ENCODE measurements at regions not wholly inside any gene's neighbourhood (a gene's known extent, or its start where the extent isn't known, plus 50 kb on each side); places are given as distances from the start of the nearest gene placed in this dataset.

GRCh38 chr17:36671144-36671543, 69.8 kb downstream of the MRM1 start:
- H3K27me3 ChIP-seq (ENCODE audit: insufficient read depth, low read length), result no peaks in the 10 kb centered on the region
- no peak overlapping the region for H3K27ac ChIP-seq (ENCODE audit: low read depth, low read length)
- H3K4me3 ChIP-seq (replicated peaks in 1 of 2; ENCODE audit: low read depth in 1 of 2, low read length in 2 of 2), result no peak overlapping the region
- H3K9me2 ChIP-seq (ENCODE audit: insufficient read depth), result no peaks in the 10 kb centered on the region
- ChIA-PET POLR2A (no interaction called here), CTCF (no interaction called here), RAD21 (ENCODE audit: low non-redundant PET in 1 of 2, low total read pairs in 2 of 2, uncharacterized antibody in 2 of 2, unreplicated experiment in 2 of 2) (no interaction called here)
- peaks cover 0 to 8% of the 10 kb centered on the region in 2 experiments; a peak in 2 of 4 replicates for H3K4me1 ChIP-seq (ENCODE audit: control insufficient read depth in 1 of 2, insufficient read depth in 2 of 2, low read length in 2 of 2)
- H4K20me1 ChIP-seq (ENCODE audit: insufficient read depth), result no peaks in the 10 kb centered on the region
- TF ChIP-seq ATF3 (IDR thresholded peaks at IDR 0.05) (no peak), POLR2AphosphoS5 (IDR thresholded peaks at IDR 0.05; ENCODE audit: low read depth, low read length) (no peak), EZH2 (IDR thresholded peaks at IDR 0.05) (no peak), REST (IDR thresholded peaks at IDR 0.05; ENCODE audit: low read depth) (no peak), SP1 (IDR thresholded peaks at IDR 0.05; ENCODE audit: low read depth) (no peak), YY1 (IDR thresholded peaks at IDR 0.05; ENCODE audit: extremely low read depth, insufficient replicate concordance, low read depth, low read length) (no peak), RAD21 (IDR thresholded peaks at IDR 0.05; ENCODE audit: low read depth) (no peak)
- H3K36me3 ChIP-seq (ENCODE audit: control insufficient read depth in 1 of 2, insufficient read depth in 2 of 2, low read length in 2 of 2), result no peaks in the 10 kb centered on the region
- no peak overlapping the region for H3K4me2 ChIP-seq (ENCODE audit: low read length)
- intact Hi-C loops (cut with micrococcal nuclease), result no loop called here
- H3K9me3 ChIP-seq (ENCODE audit: control insufficient read depth in 1 of 2, insufficient read depth in 1 of 2, low read depth in 1 of 2, low read length in 2 of 2), result no peaks in the 10 kb centered on the region
- no peak overlapping the region for H2AFZ ChIP-seq (ENCODE audit: low read depth, low read length, poor library complexity, severe bottlenecking)
- ATAC-seq (no peak), DNase-seq (ENCODE audit: low read depth, low spot score) (no peak)
- no peaks in the 10 kb centered on the region for H3K79me2 ChIP-seq (ENCODE audit: insufficient read depth, low read length)
- BruUV-seq (replicated peaks), result no TSS peak
- no peak overlapping the region for H3K9ac ChIP-seq (ENCODE audit: low read length)
